ENCODE measurements at regions not wholly inside any gene's neighbourhood (a gene's known extent, or its start where the extent isn't known, plus 50 kb on each side); places are given as distances from the start of the nearest gene placed in this dataset.

DNA sequence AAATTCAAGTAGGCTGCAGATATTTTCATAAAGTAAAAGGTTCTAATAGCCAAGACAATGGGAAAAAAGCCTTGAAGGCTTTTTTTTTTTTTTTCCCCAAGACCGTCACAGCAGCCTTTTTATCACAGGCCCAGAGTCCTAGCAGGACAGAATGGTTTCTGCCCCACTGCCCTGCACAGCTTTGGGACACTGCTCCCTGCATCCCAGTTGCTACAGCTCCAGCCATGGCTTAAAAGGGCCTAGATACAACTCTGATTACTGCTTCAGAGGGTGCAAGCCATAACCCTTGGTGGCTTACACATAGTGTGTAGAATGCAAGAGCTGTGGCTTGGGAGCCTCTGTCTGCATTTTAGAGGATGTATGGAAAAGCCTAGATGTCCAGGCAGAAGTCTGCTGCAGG is 1362.8 kb downstream of the SLITRK5 start:
- no peaks in the 10 kb centered on the region for H3K9me3 ChIP-seq (ENCODE audit: insufficient read depth, low read length)
- H3K4me3 ChIP-seq (ENCODE audit: insufficient read length, low read depth), result no peak overlapping the region
- no peak overlapping the region for H3K9ac ChIP-seq (ENCODE audit: insufficient read length, low read depth)
- no peaks in the 10 kb centered on the region for H3K36me3 ChIP-seq (ENCODE audit: insufficient read depth, insufficient read length, low read length)
- H3K27me3 ChIP-seq (ENCODE audit: insufficient read depth, insufficient read length), result no peaks in the 10 kb centered on the region
- TF ChIP-seq ZNF274 (IDR thresholded peaks at IDR 0.05; ENCODE audit: low read depth, low read length), result no peak
- no peak for TF ChIP-seq SUZ12 (IDR thresholded peaks at IDR 0.05; ENCODE audit: extremely low read depth, insufficient read depth, insufficient read length)
- TF ChIP-seq YY1 (IDR thresholded peaks at IDR 0.05; ENCODE audit: insufficient read depth, insufficient read length), result no peak
- no peaks in the 10 kb centered on the region for H3K4me1 ChIP-seq (ENCODE audit: insufficient read depth, insufficient read length)
- DNase-seq (ENCODE audit: low read depth, low spot score), result no peak

DNA sequence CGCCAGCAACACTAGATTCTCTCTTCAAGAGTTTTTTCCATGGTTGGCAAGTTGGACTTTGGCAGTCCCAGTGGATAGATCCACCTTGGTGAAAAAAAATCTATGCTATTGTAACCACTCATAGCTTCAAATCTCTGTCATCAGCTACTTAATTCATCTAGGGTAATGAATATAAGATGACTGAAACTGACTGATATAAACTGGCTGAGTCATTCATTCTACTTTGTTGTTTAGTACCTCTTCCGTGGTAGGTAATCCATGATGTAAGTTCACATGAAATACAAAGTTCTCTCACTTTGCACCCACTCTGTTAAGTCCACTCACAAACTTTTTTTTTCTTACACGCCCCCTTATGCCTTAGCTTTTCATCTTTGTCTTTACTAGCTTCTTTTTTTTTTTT is 1381.5 kb downstream of the SLITRK5 start:
- no peak overlapping the region for H3K4me3 ChIP-seq (ENCODE audit: insufficient read length, low read depth)
- no peak overlapping the region for H3K9ac ChIP-seq (ENCODE audit: insufficient read length, low read depth)
- DNase-seq (ENCODE audit: low read depth, low spot score), result no peak
- H3K9me3 ChIP-seq (ENCODE audit: insufficient read depth, low read length), result no peaks in the 10 kb centered on the region
- no peak for TF ChIP-seq SUZ12 (IDR thresholded peaks at IDR 0.05; ENCODE audit: extremely low read depth, insufficient read depth, insufficient read length)
- no peak for TF ChIP-seq YY1 (IDR thresholded peaks at IDR 0.05; ENCODE audit: insufficient read depth, insufficient read length)
- TF ChIP-seq ZNF274 (IDR thresholded peaks at IDR 0.05; ENCODE audit: low read depth, low read length), result no peak
- H3K4me1 ChIP-seq (ENCODE audit: insufficient read depth, insufficient read length), result no peaks in the 10 kb centered on the region
- H3K36me3 ChIP-seq (ENCODE audit: insufficient read depth, insufficient read length, low read length), result no peaks in the 10 kb centered on the region
- H3K27me3 ChIP-seq (ENCODE audit: insufficient read depth, insufficient read length), result no peaks in the 10 kb centered on the region

DNA sequence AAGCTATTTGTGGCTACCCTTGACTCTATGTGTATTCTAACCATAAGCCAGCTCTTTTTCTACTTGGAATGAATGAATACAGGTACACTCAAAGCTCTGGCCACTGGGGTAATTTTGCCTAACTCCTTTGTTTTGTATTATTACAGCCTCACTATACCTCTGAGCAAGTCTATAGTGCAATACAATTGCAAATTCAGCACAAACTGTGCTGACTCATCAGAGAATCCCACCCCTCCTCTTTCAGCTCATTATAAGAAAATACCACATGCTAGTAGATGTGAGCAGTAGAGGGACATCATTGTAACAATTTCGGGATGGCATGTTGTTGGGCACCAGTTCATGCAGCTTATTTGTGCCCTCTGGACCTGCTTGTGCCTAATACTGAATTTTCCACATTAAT is 1382.2 kb downstream of the SLITRK5 start:
- no peaks in the 10 kb centered on the region for H3K4me1 ChIP-seq (ENCODE audit: insufficient read depth, insufficient read length)
- TF ChIP-seq YY1 (IDR thresholded peaks at IDR 0.05; ENCODE audit: insufficient read depth, insufficient read length), result no peak
- TF ChIP-seq ZNF274 (IDR thresholded peaks at IDR 0.05; ENCODE audit: low read depth, low read length), result no peak
- TF ChIP-seq SUZ12 (IDR thresholded peaks at IDR 0.05; ENCODE audit: extremely low read depth, insufficient read depth, insufficient read length), result no peak
- H3K36me3 ChIP-seq (ENCODE audit: insufficient read depth, insufficient read length, low read length), result no peaks in the 10 kb centered on the region
- no peaks in the 10 kb centered on the region for H3K27me3 ChIP-seq (ENCODE audit: insufficient read depth, insufficient read length)
- no peak overlapping the region for H3K4me3 ChIP-seq (ENCODE audit: insufficient read length, low read depth)
- H3K9me3 ChIP-seq (ENCODE audit: insufficient read depth, low read length), result no peaks in the 10 kb centered on the region
- no peak for DNase-seq (ENCODE audit: low read depth, low spot score)
- H3K9ac ChIP-seq (ENCODE audit: insufficient read length, low read depth), result no peak overlapping the region

DNA sequence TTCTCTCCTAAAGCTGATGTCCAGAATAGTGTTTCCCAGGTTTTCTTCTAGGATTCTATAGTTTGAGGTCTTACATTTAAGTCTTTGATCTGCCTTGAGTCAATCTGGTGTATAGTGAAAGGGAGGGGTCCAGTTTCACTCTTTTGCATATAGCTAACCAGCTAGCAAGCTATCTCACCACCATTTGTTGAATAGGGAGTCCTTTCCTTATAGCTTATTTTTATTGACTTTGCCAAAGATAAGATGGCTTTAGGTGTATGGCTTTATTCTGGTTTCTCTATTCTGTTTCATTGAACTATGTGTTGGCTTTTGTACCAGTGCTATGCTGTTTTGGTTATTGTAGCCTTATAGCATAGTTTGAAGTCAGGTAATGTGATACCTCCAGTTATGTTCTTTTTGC is 1386.1 kb downstream of the SLITRK5 start:
- DNase-seq (ENCODE audit: low read depth, low spot score), result no peak
- Histone ChIP-seq H3K9me3 (ENCODE audit: insufficient read depth, low read length) (no peaks in the 10 kb centered on the region), H3K9ac (ENCODE audit: insufficient read length, low read depth) (no peak overlapping the region), H3K27me3 (ENCODE audit: insufficient read depth, insufficient read length) (no peaks in the 10 kb centered on the region), H3K4me1 (ENCODE audit: insufficient read depth, insufficient read length) (no peaks in the 10 kb centered on the region), H3K4me3 (ENCODE audit: insufficient read length, low read depth) (no peak overlapping the region), H3K36me3 (ENCODE audit: insufficient read depth, insufficient read length, low read length) (no peaks in the 10 kb centered on the region)
- TF ChIP-seq YY1 (IDR thresholded peaks at IDR 0.05; ENCODE audit: insufficient read depth, insufficient read length), result no peak
- TF ChIP-seq SUZ12 (IDR thresholded peaks at IDR 0.05; ENCODE audit: extremely low read depth, insufficient read depth, insufficient read length), result no peak
- no peak for TF ChIP-seq ZNF274 (IDR thresholded peaks at IDR 0.05; ENCODE audit: low read depth, low read length)

DNA sequence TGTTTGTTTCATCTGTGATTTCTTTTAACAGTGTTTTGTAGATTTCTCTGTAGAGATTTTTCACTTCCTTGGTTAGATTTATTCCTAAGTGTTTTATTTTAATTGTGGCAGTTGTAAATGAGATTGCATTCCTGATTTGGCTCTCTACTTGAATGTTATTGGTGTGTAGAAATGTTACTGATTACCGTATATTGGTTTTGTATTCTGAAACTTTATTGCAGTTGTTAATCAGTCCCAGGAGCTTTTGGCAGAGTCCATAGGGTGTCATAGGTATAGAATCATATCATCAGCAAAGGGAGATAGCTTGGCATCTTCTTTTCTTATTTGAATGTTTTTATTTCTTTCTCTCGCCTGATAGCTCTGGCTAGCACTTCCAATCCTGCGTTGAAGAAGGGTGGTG is 1386.7 kb downstream of the SLITRK5 start:
- Histone ChIP-seq H3K36me3 (ENCODE audit: insufficient read depth, insufficient read length, low read length) (no peaks in the 10 kb centered on the region), H3K4me1 (ENCODE audit: insufficient read depth, insufficient read length) (no peaks in the 10 kb centered on the region), H3K27me3 (ENCODE audit: insufficient read depth, insufficient read length) (no peaks in the 10 kb centered on the region)

DNA sequence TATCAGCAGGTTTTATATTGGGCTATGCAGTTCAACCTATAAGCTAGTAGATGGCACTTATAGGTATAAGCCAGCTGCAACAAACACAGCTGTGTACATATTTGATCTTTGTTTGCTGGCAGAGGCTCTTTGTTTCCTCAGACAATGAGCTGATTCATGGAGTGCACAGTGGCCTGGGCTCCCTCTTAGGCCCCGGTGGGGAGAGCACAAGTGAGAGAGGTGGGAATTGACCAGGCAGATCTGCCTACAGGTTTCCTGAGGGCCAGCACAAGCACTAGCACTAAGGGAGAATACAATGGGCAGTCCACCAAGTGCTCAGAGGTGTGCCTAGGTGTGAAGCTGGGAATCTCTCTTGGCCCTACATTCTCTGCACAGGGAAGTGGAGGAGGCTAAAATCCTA is 1390.7 kb downstream of the SLITRK5 start:
- Histone ChIP-seq H3K9ac (ENCODE audit: insufficient read length, low read depth) (no peak overlapping the region), H3K27me3 (ENCODE audit: insufficient read depth, insufficient read length) (no peaks in the 10 kb centered on the region), H3K4me3 (ENCODE audit: insufficient read length, low read depth) (no peak overlapping the region), H3K36me3 (ENCODE audit: insufficient read depth, insufficient read length, low read length) (no peaks in the 10 kb centered on the region), H3K4me1 (ENCODE audit: insufficient read depth, insufficient read length) (no peaks in the 10 kb centered on the region), H3K9me3 (ENCODE audit: insufficient read depth, low read length) (no peaks in the 10 kb centered on the region)
- no peak for DNase-seq (ENCODE audit: low read depth, low spot score)
- TF ChIP-seq ZNF274 (IDR thresholded peaks at IDR 0.05; ENCODE audit: low read depth, low read length), result no peak
- TF ChIP-seq YY1 (IDR thresholded peaks at IDR 0.05; ENCODE audit: insufficient read depth, insufficient read length), result no peak
- TF ChIP-seq SUZ12 (IDR thresholded peaks at IDR 0.05; ENCODE audit: extremely low read depth, insufficient read depth, insufficient read length), result no peak

More for the DNA sequence above, 1386.7 kb downstream of the SLITRK5 start:
- Histone ChIP-seq H3K4me3 (ENCODE audit: insufficient read length, low read depth) (no peak overlapping the region), H3K9ac (ENCODE audit: insufficient read length, low read depth) (no peak overlapping the region), H3K9me3 (ENCODE audit: insufficient read depth, low read length) (no peaks in the 10 kb centered on the region)
- TF ChIP-seq ZNF274 (IDR thresholded peaks at IDR 0.05; ENCODE audit: low read depth, low read length), result no peak
- no peak for TF ChIP-seq SUZ12 (IDR thresholded peaks at IDR 0.05; ENCODE audit: extremely low read depth, insufficient read depth, insufficient read length)
- no peak for TF ChIP-seq YY1 (IDR thresholded peaks at IDR 0.05; ENCODE audit: insufficient read depth, insufficient read length)
- DNase-seq (ENCODE audit: low read depth, low spot score), result no peak

DNA sequence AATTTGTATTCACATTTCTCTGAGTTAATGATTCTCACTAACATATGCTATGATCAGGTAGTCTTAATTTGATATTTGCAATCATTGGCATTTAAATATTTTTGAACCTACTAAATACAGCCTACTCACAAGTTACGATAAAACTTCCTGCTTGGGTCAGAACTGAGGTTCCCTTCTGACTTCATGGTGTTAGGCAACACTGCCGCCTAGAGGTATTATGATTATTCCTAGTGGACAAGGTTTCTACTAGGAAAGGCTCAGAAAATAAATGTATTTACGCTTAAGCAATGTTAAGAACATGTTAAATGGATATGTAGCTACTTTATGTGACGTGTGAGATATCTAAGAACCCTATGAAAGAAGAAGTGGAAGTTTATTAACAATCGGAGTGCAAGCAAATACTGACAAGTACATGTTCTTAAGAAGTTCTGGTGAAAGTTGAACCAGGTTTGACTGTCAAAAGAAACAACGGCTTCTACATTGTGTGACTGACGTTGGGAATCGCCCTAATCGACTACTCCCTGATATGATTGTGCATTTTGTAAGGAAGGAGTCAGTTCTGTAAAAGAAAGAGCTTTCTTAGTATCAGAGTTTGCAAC is 1395.8 kb downstream of the SLITRK5 start:
- H3K9ac ChIP-seq (ENCODE audit: insufficient read length, low read depth), result no peak overlapping the region

More for the DNA sequence above, 1395.8 kb downstream of the SLITRK5 start:
- no peaks in the 10 kb centered on the region for H3K27me3 ChIP-seq (ENCODE audit: insufficient read depth, insufficient read length)
- H3K36me3 ChIP-seq (ENCODE audit: insufficient read depth, insufficient read length, low read length), result no peaks in the 10 kb centered on the region
- no peaks in the 10 kb centered on the region for H3K4me1 ChIP-seq (ENCODE audit: insufficient read depth, insufficient read length)
- no peak overlapping the region for H3K4me3 ChIP-seq (ENCODE audit: insufficient read length, low read depth)
- peak; percentile 60 for DNase-seq (ENCODE audit: low read depth, low spot score)
- no peaks in the 10 kb centered on the region for H3K9me3 ChIP-seq (ENCODE audit: insufficient read depth, low read length)
- no peak for TF ChIP-seq SUZ12 (IDR thresholded peaks at IDR 0.05; ENCODE audit: extremely low read depth, insufficient read depth, insufficient read length)
- TF ChIP-seq YY1 (IDR thresholded peaks at IDR 0.05; ENCODE audit: insufficient read depth, insufficient read length), result no peak
- TF ChIP-seq ZNF274 (IDR thresholded peaks at IDR 0.05; ENCODE audit: low read depth, low read length), result no peak
